Fibroblast of lung (primary cell): ENCODE measurements at regions not wholly inside any gene's neighbourhood (a gene's known extent, or its start where the extent isn't known, plus 50 kb on each side); places are given as distances from the start of the nearest gene placed in this dataset.

Experiments used
- EZH2 ChIP-seq: IDR thresholded peaks from 2 replicates; pipeline ENCODE4 v1.5.1; 2012; ENCODE audit warnings: low read length, control low read depth, mild to moderate bottlenecking; ENCODE audit errors: missing control alignments
- TF ChIP-seq, protein P1 (sequence below), 2 donors: IDR thresholded peaks in 1 of 2; conservative IDR thresholded peaks in 1 of 2; 1 replicate in 1 of 2; 2 replicates in 1 of 2; pipeline ENCODE4 v1.5.1; 2011 to 2012; ENCODE audit warnings: low read length in 2 of 2, control low read depth in 1 of 2, inconsistent platforms in 1 of 2, low read depth in 1 of 2, mild to moderate bottlenecking in 1 of 2

DNA sequence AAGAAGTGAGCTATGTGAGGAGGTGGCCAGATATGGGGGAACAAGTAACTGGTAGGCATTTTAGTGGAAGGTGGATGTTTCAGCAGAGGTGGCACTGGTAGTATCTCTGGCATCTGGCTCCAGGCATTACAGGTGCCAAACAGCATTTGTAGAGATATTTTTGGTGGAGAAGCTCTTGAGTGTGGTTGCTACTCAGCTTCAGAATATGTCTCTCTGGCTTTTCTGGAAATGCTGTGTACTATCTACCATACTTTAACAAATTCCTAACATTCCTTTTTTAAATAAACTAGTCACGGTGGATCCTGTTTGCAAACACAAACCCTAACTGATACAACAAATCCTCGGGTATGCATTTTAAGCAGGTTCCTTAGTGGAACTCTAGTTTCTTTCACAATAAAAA is 128.0 kb downstream of the BARX2 start:
- no peak for TF ChIP-seq EZH2
- TF ChIP-seq, protein P1, sequence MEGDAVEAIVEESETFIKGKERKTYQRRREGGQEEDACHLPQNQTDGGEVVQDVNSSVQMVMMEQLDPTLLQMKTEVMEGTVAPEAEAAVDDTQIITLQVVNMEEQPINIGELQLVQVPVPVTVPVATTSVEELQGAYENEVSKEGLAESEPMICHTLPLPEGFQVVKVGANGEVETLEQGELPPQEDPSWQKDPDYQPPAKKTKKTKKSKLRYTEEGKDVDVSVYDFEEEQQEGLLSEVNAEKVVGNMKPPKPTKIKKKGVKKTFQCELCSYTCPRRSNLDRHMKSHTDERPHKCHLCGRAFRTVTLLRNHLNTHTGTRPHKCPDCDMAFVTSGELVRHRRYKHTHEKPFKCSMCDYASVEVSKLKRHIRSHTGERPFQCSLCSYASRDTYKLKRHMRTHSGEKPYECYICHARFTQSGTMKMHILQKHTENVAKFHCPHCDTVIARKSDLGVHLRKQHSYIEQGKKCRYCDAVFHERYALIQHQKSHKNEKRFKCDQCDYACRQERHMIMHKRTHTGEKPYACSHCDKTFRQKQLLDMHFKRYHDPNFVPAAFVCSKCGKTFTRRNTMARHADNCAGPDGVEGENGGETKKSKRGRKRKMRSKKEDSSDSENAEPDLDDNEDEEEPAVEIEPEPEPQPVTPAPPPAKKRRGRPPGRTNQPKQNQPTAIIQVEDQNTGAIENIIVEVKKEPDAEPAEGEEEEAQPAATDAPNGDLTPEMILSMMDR (conservative IDR thresholded peaks at IDR 0.05 in 1 of 2, IDR thresholded peaks at IDR 0.05 in 1 of 2; ENCODE audit: low read depth in 1 of 2, low read length in 2 of 2), result no peak
